ENCODE measurements at regions not wholly inside any gene's neighbourhood (a gene's known extent, or its start where the extent isn't known, plus 50 kb on each side); places are given as distances from the start of the nearest gene placed in this dataset.
"Not testable (repeated sequence)": the region's sequence is repeated elsewhere in the genome, so short reads cannot be mapped to it uniquely, and the experiment has no call there.

- CTCF ChIA-PET, result no interaction called here
- H3K4me3 Mint-ChIP-seq (ENCODE audit: unreplicated experiment), result no peak overlapping the region
- DNase-seq, result no peak
- Histone ChIP-seq H3K36me3 (ENCODE audit: control insufficient read depth, insufficient read depth, low read length) (no peaks in the 10 kb centered on the region), H3K4me3 (ENCODE audit: low read depth, low read length) (no peak overlapping the region), H3K9me3 (no peaks in the 10 kb centered on the region), H3K27me3 (replicated peaks; ENCODE audit: control insufficient read depth, insufficient read depth, low read length) (no peaks in the 10 kb centered on the region), H3K4me1 (no peaks in the 10 kb centered on the region)
- TF ChIP-seq CTCF (IDR thresholded peaks at IDR 0.05; ENCODE audit: insufficient read depth in 1 of 2, low read depth in 1 of 2, low read length in 1 of 2, severe bottlenecking in 1 of 2, unreplicated experiment in 1 of 2), result no peak
- POLR2A ChIA-PET, result no interaction called here
- intact Hi-C loops (cut with micrococcal nuclease; ENCODE audit: unreplicated experiment), result no loop called here
- H3K4me1 Mint-ChIP-seq (ENCODE audit: low read depth, unreplicated experiment), result no peaks in the 10 kb centered on the region
- H3K27me3 Mint-ChIP-seq (ENCODE audit: insufficient read depth, unreplicated experiment), result peaks cover 2% of the 10 kb centered on the region
- no peaks in the 10 kb centered on the region for H3K36me3 Mint-ChIP-seq (ENCODE audit: insufficient read depth, unreplicated experiment)
- BruUV-seq (replicated peaks), result no TSS peak
- H3K27ac Mint-ChIP-seq (ENCODE audit: unreplicated experiment), result no peak overlapping the region
- no peaks in the 10 kb centered on the region for H3K9me3 Mint-ChIP-seq (ENCODE audit: unreplicated experiment)
These were observed 81.5 kb upstream of the KCNAB1 start for GRCh38 chr3:156038869-156039268.

GRCh38 chr3:156040041-156040440 lies 80.3 kb upstream of the KCNAB1 start:
- Histone ChIP-seq H3K9me3 (no peaks in the 10 kb centered on the region), H3K36me3 (ENCODE audit: control insufficient read depth, insufficient read depth, low read length) (no peaks in the 10 kb centered on the region), H3K4me3 (ENCODE audit: low read depth, low read length) (no peak overlapping the region), H3K4me1 (no peaks in the 10 kb centered on the region), H3K27me3 (replicated peaks; ENCODE audit: control insufficient read depth, insufficient read depth, low read length) (no peaks in the 10 kb centered on the region)
- ChIA-PET CTCF (no interaction called here), POLR2A (no interaction called here)
- H3K27me3 Mint-ChIP-seq (ENCODE audit: insufficient read depth, unreplicated experiment), result peaks cover 2% of the 10 kb centered on the region
- DNase-seq, result no peak
- intact Hi-C loops (cut with micrococcal nuclease; ENCODE audit: unreplicated experiment), result no loop called here
- H3K36me3 Mint-ChIP-seq (ENCODE audit: insufficient read depth, unreplicated experiment), result no peaks in the 10 kb centered on the region
- no peak for TF ChIP-seq CTCF (IDR thresholded peaks at IDR 0.05; ENCODE audit: insufficient read depth in 1 of 2, low read depth in 1 of 2, low read length in 1 of 2, severe bottlenecking in 1 of 2, unreplicated experiment in 1 of 2)
- no peak overlapping the region for H3K4me3 Mint-ChIP-seq (ENCODE audit: unreplicated experiment)
- H3K27ac Mint-ChIP-seq (ENCODE audit: unreplicated experiment), result no peak overlapping the region
- no peaks in the 10 kb centered on the region for H3K4me1 Mint-ChIP-seq (ENCODE audit: low read depth, unreplicated experiment)
- no TSS peak for BruUV-seq (replicated peaks)
- no peaks in the 10 kb centered on the region for H3K9me3 Mint-ChIP-seq (ENCODE audit: unreplicated experiment)

- H3K4me1 Mint-ChIP-seq (ENCODE audit: low read depth, unreplicated experiment); H3K36me3 Mint-ChIP-seq (ENCODE audit: insufficient read depth, unreplicated experiment); H3K4me3 ChIP-seq (ENCODE audit: low read depth, low read length); DNase-seq; H3K4me3 Mint-ChIP-seq (ENCODE audit: unreplicated experiment); intact Hi-C loops (cut with micrococcal nuclease; ENCODE audit: unreplicated experiment); H3K27me3 Mint-ChIP-seq (ENCODE audit: insufficient read depth, unreplicated experiment); H3K9me3 ChIP-seq; BruUV-seq (replicated peaks); H3K36me3 ChIP-seq (ENCODE audit: control insufficient read depth, insufficient read depth, low read length); H3K27ac Mint-ChIP-seq (ENCODE audit: unreplicated experiment); POLR2A ChIA-PET; H3K9me3 Mint-ChIP-seq (ENCODE audit: unreplicated experiment); H3K4me1 ChIP-seq; CTCF ChIA-PET; H3K27me3 ChIP-seq (replicated peaks; ENCODE audit: control insufficient read depth, insufficient read depth, low read length): not testable (repeated sequence)
These were observed 79.0 kb upstream of the KCNAB1 start for GRCh38 chr3:156041216-156041841.

GRCh38 chr3:156041856-156042255 lies 78.5 kb upstream of the KCNAB1 start:
- H3K27me3 Mint-ChIP-seq (ENCODE audit: insufficient read depth, unreplicated experiment); H3K36me3 Mint-ChIP-seq (ENCODE audit: insufficient read depth, unreplicated experiment); H3K4me3 ChIP-seq (ENCODE audit: low read depth, low read length); BruUV-seq (replicated peaks); H3K27ac Mint-ChIP-seq (ENCODE audit: unreplicated experiment); H3K4me1 ChIP-seq; CTCF ChIA-PET; H3K27me3 ChIP-seq (replicated peaks; ENCODE audit: control insufficient read depth, insufficient read depth, low read length); H3K4me3 Mint-ChIP-seq (ENCODE audit: unreplicated experiment); H3K36me3 ChIP-seq (ENCODE audit: control insufficient read depth, insufficient read depth, low read length); H3K9me3 Mint-ChIP-seq (ENCODE audit: unreplicated experiment); POLR2A ChIA-PET; intact Hi-C loops (cut with micrococcal nuclease; ENCODE audit: unreplicated experiment); H3K4me1 Mint-ChIP-seq (ENCODE audit: low read depth, unreplicated experiment); H3K9me3 ChIP-seq: not testable (repeated sequence)
- peak in 1 of 2 experiments; percentile 4 for DNase-seq
